Activated CD4-positive, alpha-beta memory T cell treated with anti-CD3 and anti-CD28 coated beads for 36 hours (primary cell): ENCODE measurements at regions not wholly inside any gene's neighbourhood (a gene's known extent, or its start where the extent isn't known, plus 50 kb on each side); places are given as distances from the start of the nearest gene placed in this dataset.

Experiments
- CTCF ChIA-PET: fragments of 350-600 bp; sonication (Branson Sonifier 250); formaldehyde crosslinking; loops from one replicate; lab custom pipeline; 2021; ENCODE audit warnings: antibody characterized with exemption, inconsistent platforms; lab: Charles Lee
- POLR2A ChIA-PET: fragments of 350-600 bp; sonication (Branson Sonifier 250); formaldehyde crosslinking; loops from one replicate; lab custom pipeline; 2021; ENCODE audit warnings: antibody characterized with exemption; lab: Charles Lee
- DNase-seq: peaks from one replicate; pipeline ENCODE4 v3.0.0-alpha.2; 2020
- H3K27ac Mint-ChIP-seq: one replicate; pipeline ENCODE4 v1.8.0; 2021; ENCODE audit warnings: mixed read lengths
- H3K27me3 Mint-ChIP-seq: one replicate; pipeline ENCODE4 v1.8.0; 2021; ENCODE audit warnings: mixed read lengths
- H3K36me3 Mint-ChIP-seq: one replicate; pipeline ENCODE4 v1.8.0; 2021; ENCODE audit warnings: mixed read lengths
- H3K4me1 Mint-ChIP-seq: one replicate; pipeline ENCODE4 v1.8.0; 2021; ENCODE audit warnings: low read depth, mixed read lengths
- H3K4me3 Mint-ChIP-seq: one replicate; pipeline ENCODE4 v1.8.0; 2021; ENCODE audit warnings: mild to moderate bottlenecking, mixed read lengths
- H3K9me3 Mint-ChIP-seq: one replicate; pipeline ENCODE4 v1.8.0; 2021; ENCODE audit warnings: mixed read lengths
- intact Hi-C: fragments of 100-400 bp; cut with micrococcal nuclease; formaldehyde crosslinking; loops from one replicate; pipeline ENCODE4 v1.15.1; 2023

GRCh38 chr2:207351171-207351570, 178.6 kb upstream of the CREB1 start:
- intact Hi-C loops, result no loop called here
- peaks cover 8% of the 10 kb centered on the region for H3K4me1 Mint-ChIP-seq
- no peak overlapping the region for H3K4me3 Mint-ChIP-seq
- H3K27ac Mint-ChIP-seq, result no peak overlapping the region
- DNase-seq, result no peak
- H3K27me3 Mint-ChIP-seq, result no peaks in the 10 kb centered on the region
- CTCF ChIA-PET, result no interaction called here
- H3K36me3 Mint-ChIP-seq, result peaks cover 9% of the 10 kb centered on the region
- peaks cover 20% of the 10 kb centered on the region for H3K9me3 Mint-ChIP-seq
- POLR2A ChIA-PET, result no interaction called here

GRCh38 chr2:207352978-207353671, 176.6 kb upstream of the CREB1 start:
- peak; percentile 55 for DNase-seq
- Mint-ChIP-seq H3K4me1 (peaks cover 8% of the 10 kb centered on the region), H3K27me3 (no peaks in the 10 kb centered on the region), H3K9me3 (peaks cover 4% of the 10 kb centered on the region), H3K4me3 (no peak overlapping the region), H3K36me3 (no peaks in the 10 kb centered on the region), H3K27ac (no peak overlapping the region)
- intact Hi-C loops, result no loop called here
- POLR2A ChIA-PET, result no interaction called here
- CTCF ChIA-PET, result interaction anchor here (0.6 to 1.7 kb wide), 3 partner anchors 120 to 295 kb away, joined by 3 to 8 read pairs (median 4); no protein-coding TSS in a partner anchor

GRCh38 chr2:207353836-207354235, 175.9 kb upstream of the CREB1 start:
- no peak for DNase-seq
- Mint-ChIP-seq H3K27me3 (no peaks in the 10 kb centered on the region), H3K4me3 (no peak overlapping the region), H3K36me3 (no peaks in the 10 kb centered on the region), H3K4me1 (peaks cover 8% of the 10 kb centered on the region), H3K9me3 (no peaks in the 10 kb centered on the region), H3K27ac (no peak overlapping the region)
- CTCF ChIA-PET, result interaction anchor here (0.6 to 1.7 kb wide), 2 partner anchors 120 to 192 kb away, joined by 4 to 8 read pairs; no protein-coding TSS in a partner anchor
- intact Hi-C loops, result no loop called here
- POLR2A ChIA-PET, result no interaction called here

DNA sequence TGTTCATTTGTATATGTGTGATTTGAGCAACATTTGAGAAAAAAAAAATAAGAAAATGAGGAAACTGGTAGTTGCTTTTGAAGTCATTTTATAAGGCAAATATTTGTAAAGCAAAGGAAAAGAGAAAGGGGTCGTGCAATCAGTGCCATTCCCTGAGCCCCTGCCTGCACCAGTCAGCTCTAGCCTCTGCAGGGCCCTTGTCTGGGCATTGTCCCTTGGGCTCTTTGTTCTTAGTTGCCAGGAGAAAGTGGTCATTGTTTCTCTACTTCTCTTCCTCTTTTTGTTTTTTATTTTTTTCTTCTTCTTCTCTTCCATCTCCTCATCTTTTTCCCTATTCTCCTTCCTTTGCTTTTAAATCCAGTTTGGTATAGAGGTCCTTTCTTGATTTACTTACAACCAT, 175.3 kb upstream of the CREB1 start:
- Mint-ChIP-seq H3K36me3 (no peaks in the 10 kb centered on the region), H3K9me3 (no peaks in the 10 kb centered on the region), H3K27ac (no peak overlapping the region), H3K27me3 (no peaks in the 10 kb centered on the region), H3K4me1 (peaks cover 8% of the 10 kb centered on the region), H3K4me3 (no peak overlapping the region)
- CTCF ChIA-PET, result no interaction called here
- POLR2A ChIA-PET, result no interaction called here
- intact Hi-C loops, result no loop called here
- no peak for DNase-seq

DNA sequence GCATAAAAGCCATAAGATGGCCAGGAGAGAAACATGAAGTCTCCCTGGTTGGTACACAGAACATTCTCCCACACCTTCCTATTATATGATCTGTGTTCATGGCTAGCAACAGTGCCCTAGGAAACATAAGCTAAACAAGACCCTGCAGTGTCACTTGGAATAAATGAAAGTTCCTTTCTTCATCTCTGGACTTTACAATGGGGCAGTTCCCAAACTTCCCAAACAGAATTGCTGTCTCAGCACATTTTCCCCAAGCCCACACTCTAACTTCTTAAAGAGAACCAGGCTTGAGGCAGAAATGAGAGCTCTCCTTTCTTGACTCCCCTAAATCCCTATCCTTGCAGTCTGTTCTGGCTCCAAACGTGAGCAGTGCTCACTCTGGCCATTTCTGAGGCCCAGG, 173.2 kb upstream of the CREB1 start:
- CTCF ChIA-PET, result no interaction called here
- H3K27ac Mint-ChIP-seq, result no peak overlapping the region
- H3K9me3 Mint-ChIP-seq, result no peaks in the 10 kb centered on the region
- H3K4me3 Mint-ChIP-seq, result no peak overlapping the region
- DNase-seq, result no peak
- no peaks in the 10 kb centered on the region for H3K36me3 Mint-ChIP-seq
- intact Hi-C loops, result no loop called here
- POLR2A ChIA-PET, result no interaction called here
- H3K4me1 Mint-ChIP-seq, result peaks cover 8% of the 10 kb centered on the region
- H3K27me3 Mint-ChIP-seq, result no peaks in the 10 kb centered on the region

- H3K4me1 Mint-ChIP-seq, result peaks cover 8% of the 10 kb centered on the region
- no peaks in the 10 kb centered on the region for H3K36me3 Mint-ChIP-seq
- no peak overlapping the region for H3K27ac Mint-ChIP-seq
- ChIA-PET POLR2A (no interaction called here), CTCF (no interaction called here)
- intact Hi-C loops, result no loop called here
- no peak overlapping the region for H3K4me3 Mint-ChIP-seq
- DNase-seq, result no peak
- no peaks in the 10 kb centered on the region for H3K27me3 Mint-ChIP-seq
- no peaks in the 10 kb centered on the region for H3K9me3 Mint-ChIP-seq
These were observed 172.5 kb upstream of the CREB1 start for GRCh38 chr2:207357216-207357615.

GRCh38 chr2:207362716-207363115, 167.0 kb upstream of the CREB1 start:
- H3K36me3 Mint-ChIP-seq, result no peaks in the 10 kb centered on the region
- CTCF ChIA-PET, result no interaction called here

DNA sequence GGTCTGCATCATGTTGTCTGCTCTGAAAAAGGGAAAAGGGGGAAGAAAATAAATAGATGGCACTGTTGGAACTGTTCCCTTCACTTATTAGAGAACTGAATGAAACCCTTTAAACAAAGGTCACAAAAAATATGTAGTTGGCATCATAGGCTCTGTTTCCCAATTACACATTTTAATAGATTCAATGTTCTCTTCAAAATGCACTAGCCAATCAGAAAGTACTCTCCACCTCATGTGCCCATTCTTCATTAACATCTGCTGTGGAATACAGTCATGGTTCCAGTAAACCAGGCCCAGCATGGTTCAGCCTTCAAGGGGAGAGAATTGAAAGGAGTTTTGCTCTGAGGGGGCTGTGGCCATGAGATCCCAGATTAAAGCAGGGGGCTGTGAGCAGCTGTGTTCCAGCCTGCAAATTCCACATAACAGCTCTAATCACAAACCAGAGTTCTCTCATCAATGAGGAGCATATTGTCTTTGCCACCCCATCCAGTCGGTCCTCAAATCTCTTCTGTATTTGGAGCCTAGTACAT, 165.9 kb upstream of the CREB1 start:
- Mint-ChIP-seq H3K27me3 (no peaks in the 10 kb centered on the region), H3K4me1 (no peaks in the 10 kb centered on the region), H3K4me3 (no peak overlapping the region), H3K9me3 (no peaks in the 10 kb centered on the region), H3K27ac (no peak overlapping the region), H3K36me3 (no peaks in the 10 kb centered on the region)
- ChIA-PET CTCF (interaction anchor here (0.8 kb wide), 1 partner anchor 808 kb away, joined by 4 read pairs; no protein-coding TSS in a partner anchor), POLR2A (no interaction called here)
- no peak for DNase-seq
- intact Hi-C loops, result no loop called here

More at GRCh38 chr2:207362716-207363115, 167.0 kb upstream of the CREB1 start:
- H3K27ac Mint-ChIP-seq, result no peak overlapping the region
- POLR2A ChIA-PET, result no interaction called here
- no peak overlapping the region for H3K4me3 Mint-ChIP-seq
- intact Hi-C loops, result no loop called here
- no peaks in the 10 kb centered on the region for H3K27me3 Mint-ChIP-seq
- H3K4me1 Mint-ChIP-seq, result no peaks in the 10 kb centered on the region
- no peak for DNase-seq
- H3K9me3 Mint-ChIP-seq, result no peaks in the 10 kb centered on the region

DNA sequence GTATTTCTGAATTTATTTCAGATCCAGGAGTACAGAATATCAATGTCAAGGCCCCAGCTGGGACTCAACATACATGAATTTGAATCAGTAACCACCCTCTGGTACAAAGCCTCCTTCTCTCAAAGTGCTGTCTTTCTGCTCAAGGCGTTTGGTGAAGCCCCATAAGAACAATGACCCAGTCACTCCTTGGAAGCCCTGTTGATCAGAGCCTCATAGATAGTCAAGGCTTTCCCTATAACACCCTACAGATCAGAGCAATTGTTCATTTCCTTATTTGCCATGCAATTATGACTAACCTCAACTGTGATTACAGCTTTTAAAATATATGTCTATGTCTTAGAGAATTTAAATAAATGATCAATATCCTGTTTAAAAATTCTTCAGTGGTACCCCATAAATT, 159.1 kb upstream of the CREB1 start:
- H3K4me3 Mint-ChIP-seq, result no peak overlapping the region
- peaks cover 10% of the 10 kb centered on the region for H3K9me3 Mint-ChIP-seq
- intact Hi-C loops, result no loop called here
- H3K27me3 Mint-ChIP-seq, result no peaks in the 10 kb centered on the region
- H3K27ac Mint-ChIP-seq, result no peak overlapping the region
- CTCF ChIA-PET, result no interaction called here
- no peak for DNase-seq
- H3K36me3 Mint-ChIP-seq, result no peaks in the 10 kb centered on the region
- POLR2A ChIA-PET, result no interaction called here
- no peaks in the 10 kb centered on the region for H3K4me1 Mint-ChIP-seq

- Mint-ChIP-seq H3K9me3 (peaks cover 19% of the 10 kb centered on the region), H3K27ac (no peak overlapping the region), H3K4me1 (no peaks in the 10 kb centered on the region), H3K36me3 (no peaks in the 10 kb centered on the region), H3K27me3 (no peaks in the 10 kb centered on the region), H3K4me3 (no peak overlapping the region)
- POLR2A ChIA-PET, result no interaction called here
- no peak for DNase-seq
- CTCF ChIA-PET, result no interaction called here
- intact Hi-C loops, result no loop called here
These were observed 157.9 kb upstream of the CREB1 start for GRCh38 chr2:207371877-207372276.

GRCh38 chr2:207372483-207372882, 157.3 kb upstream of the CREB1 start:
- Mint-ChIP-seq H3K27me3 (no peaks in the 10 kb centered on the region), H3K4me1 (no peaks in the 10 kb centered on the region), H3K9me3 (peaks cover 25% of the 10 kb centered on the region), H3K27ac (no peak overlapping the region), H3K36me3 (no peaks in the 10 kb centered on the region), H3K4me3 (no peak overlapping the region)
- CTCF ChIA-PET, result no interaction called here
- POLR2A ChIA-PET, result no interaction called here
- DNase-seq, result no peak
- intact Hi-C loops, result no loop called here

DNA sequence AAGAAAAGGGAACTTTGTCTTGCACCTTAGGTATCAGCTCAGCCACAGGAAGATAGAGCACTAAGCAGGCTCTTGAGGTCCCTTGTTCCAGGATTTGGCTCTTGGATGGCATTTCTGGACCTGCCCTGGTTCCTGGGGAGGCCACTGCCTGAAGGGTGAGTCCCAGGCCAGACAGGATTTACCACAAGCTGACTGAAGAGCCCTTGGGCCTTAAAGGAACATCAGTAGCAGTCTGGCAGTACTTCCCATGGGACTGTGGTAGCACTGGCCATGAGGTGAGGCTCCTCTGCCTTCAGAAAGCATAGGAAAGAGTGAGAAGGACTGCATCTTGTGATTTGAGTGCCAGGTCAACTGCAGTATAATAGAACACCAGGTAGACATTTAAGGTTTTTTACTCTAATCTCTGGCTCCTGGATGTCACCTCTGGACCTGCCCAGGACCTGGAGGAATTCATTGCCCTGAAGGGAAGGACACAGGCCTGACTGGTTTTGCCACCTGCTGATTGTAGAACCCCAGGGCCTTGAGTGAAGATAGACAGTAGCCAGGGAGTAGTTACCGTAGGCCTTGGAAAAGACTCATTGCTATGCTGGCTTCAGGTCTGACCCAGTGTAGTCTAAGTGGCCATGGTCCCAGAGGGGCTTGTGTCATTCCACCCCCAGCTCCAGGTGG, 154.4 kb upstream of the CREB1 start:
- Mint-ChIP-seq H3K4me3 (no peak overlapping the region), H3K4me1 (no peaks in the 10 kb centered on the region), H3K36me3 (peaks cover 17% of the 10 kb centered on the region), H3K27me3 (no peaks in the 10 kb centered on the region), H3K9me3 (peaks cover 52% of the 10 kb centered on the region), H3K27ac (no peak overlapping the region)
- ChIA-PET CTCF (no interaction called here), POLR2A (no interaction called here)
- no peak for DNase-seq
- intact Hi-C loops, result no loop called here
